ENCODE measurements at regions not wholly inside any gene's neighbourhood (a gene's known extent, or its start where the extent isn't known, plus 50 kb on each side); places are given as distances from the start of the nearest gene placed in this dataset.
"Not testable (repeated sequence)": the region's sequence is repeated elsewhere in the genome, so short reads cannot be mapped to it uniquely, and the experiment has no call there.

DNA sequence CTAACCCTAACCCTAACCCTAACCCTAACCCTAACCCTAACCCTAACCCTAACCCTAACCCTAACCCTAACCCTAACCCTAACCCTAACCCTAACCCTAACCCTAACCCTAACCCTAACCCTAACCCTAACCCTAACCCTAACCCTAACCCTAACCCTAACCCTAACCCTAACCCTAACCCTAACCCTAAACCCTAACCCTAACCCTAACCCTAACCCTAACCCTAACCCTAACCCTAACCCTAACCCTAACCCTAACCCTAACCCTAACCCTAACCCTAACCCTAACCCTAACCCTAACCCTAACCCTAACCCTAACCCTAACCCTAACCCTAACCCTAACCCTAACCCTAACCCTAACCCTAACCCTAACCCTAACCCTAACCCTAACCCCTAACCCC, 80.6 kb upstream of the PLEKHG4B start:
- not testable (repeated sequence) for DNase-seq (ENCODE audit: low read depth); H3K4me3 ChIP-seq (replicated peaks; ENCODE audit: low read depth, low read length)

DNA sequence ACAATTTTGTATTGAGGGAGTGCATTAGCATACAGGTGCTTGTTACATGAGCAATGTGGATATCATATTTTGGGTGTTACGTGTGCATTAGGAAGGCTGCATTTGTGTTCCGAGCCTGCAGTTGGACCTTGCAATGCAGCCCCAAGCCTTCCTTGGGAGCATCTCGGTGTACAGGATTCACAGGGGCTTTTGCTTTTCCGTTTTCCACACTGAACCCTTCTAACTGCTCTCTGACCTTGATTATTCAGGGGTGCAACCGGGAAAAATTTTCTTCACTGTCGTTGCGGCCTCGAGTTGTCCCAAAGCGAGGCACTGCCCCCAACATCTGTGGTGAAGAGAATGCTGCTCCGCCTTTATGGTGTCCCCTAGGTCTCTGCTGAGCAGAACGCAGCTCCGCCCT, 80.1 kb upstream of the PLEKHG4B start:
- DNase-seq (ENCODE audit: low read depth): peak; percentile 14
- no peak overlapping the region for H3K4me3 ChIP-seq (replicated peaks; ENCODE audit: low read depth, low read length)

DNA sequence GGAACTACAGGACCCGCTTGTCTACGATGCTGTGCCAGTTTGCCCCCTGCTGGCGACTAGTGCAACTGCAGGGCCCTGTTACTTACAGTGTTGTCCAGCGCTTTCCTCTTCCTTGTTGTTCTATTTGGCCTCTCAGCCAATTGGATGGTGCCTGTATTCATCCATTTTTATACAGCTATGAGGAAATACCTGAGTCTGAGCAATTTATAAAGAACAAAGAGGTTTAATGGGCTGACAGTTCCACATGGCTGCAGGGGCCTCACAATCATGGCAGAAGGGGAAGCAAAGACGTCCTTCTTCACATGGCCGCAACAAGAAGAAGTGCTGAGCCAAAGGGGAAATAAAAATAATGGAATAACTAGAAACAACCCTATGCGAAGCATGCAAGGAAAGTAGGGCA, 78.7 kb upstream of the PLEKHG4B start:
- no peak for DNase-seq (ENCODE audit: low read depth)
- TF ChIP-seq, protein P1, sequence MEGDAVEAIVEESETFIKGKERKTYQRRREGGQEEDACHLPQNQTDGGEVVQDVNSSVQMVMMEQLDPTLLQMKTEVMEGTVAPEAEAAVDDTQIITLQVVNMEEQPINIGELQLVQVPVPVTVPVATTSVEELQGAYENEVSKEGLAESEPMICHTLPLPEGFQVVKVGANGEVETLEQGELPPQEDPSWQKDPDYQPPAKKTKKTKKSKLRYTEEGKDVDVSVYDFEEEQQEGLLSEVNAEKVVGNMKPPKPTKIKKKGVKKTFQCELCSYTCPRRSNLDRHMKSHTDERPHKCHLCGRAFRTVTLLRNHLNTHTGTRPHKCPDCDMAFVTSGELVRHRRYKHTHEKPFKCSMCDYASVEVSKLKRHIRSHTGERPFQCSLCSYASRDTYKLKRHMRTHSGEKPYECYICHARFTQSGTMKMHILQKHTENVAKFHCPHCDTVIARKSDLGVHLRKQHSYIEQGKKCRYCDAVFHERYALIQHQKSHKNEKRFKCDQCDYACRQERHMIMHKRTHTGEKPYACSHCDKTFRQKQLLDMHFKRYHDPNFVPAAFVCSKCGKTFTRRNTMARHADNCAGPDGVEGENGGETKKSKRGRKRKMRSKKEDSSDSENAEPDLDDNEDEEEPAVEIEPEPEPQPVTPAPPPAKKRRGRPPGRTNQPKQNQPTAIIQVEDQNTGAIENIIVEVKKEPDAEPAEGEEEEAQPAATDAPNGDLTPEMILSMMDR (IDR thresholded peaks at IDR 0.05; ENCODE audit: low read length, missing control alignments): no peak
- no peak overlapping the region for H3K4me3 ChIP-seq (replicated peaks; ENCODE audit: low read depth, low read length)

More for the DNA sequence above, 80.1 kb upstream of the PLEKHG4B start:
- TF ChIP-seq, protein P1 (IDR thresholded peaks at IDR 0.05; ENCODE audit: low read length, missing control alignments): no peak

DNA sequence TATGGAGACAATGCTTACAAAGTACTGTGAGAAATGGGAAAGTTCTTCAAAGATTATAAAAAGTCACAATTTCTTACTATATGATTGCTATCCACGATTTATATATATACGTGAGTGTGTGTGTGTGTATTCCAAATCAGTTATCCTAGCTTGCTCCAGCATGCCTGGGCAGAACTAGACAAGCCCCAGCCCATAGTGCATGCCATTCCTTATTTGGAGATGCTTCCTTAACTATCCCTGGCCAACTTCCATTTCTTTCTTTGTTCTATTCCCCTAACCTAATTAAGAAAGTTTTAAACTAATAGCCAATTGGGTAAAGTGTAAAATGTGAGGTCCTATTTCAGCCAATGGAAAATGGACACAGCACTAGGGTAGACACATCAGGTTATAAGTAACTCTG, 77.3 kb upstream of the PLEKHG4B start:
- peak; percentile 7 for DNase-seq (ENCODE audit: low read depth)
- not testable (repeated sequence) for H3K4me3 ChIP-seq (replicated peaks; ENCODE audit: low read depth, low read length)

DNA sequence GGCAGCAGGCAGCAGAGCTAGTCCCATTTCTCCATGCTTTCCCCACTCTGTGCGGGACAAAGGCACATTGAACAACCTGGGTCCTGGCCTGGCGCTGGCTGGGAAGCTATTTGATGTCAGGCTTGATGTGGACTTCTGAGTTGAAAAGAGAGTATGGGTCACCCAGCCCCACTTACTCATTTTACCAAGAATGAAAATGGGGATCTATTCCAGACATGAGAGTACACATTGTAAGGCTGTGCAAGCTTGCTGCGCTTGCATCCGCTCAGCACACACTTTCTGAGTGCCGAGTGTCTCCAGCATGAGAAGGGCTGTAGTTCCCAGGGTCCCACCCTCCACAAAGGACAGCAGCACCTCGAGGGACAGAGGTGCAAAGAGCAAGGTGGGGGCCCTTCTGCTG, 71.7 kb upstream of the PLEKHG4B start:
- DNase-seq (ENCODE audit: low read depth); H3K4me3 ChIP-seq (replicated peaks; ENCODE audit: low read depth, low read length): not testable (repeated sequence)

DNA sequence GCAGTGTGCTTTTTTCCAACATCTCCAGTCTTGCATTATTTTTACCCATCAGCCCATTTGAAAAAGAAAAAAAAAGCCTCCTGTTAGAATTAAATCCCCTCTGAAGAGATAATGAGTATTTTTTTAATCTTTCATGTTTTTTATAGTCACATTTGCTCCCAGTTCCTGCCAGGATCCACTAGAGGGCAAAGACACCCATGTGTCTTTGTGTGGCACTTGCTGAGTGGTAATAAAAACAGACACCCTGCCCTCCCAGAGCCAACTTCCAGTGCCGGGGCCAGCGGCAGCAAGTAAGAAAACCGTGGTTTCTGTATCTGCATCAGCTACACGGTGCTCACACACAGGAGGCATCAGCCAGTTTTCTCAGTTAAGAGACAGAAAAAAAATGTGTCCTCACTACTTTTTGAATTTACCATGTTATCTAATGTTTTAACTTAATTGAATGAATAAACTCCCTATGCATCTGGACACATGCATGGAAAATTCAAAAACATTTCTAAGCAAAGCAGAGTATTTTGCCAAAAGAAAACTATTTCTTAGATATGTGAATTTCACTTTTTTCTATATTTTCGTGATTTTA, 70.2 kb upstream of the PLEKHG4B start:
- DNase-seq (ENCODE audit: low read depth): peak; percentile 8
- H3K4me3 ChIP-seq (replicated peaks; ENCODE audit: low read depth, low read length): no peak overlapping the region
- TF ChIP-seq, protein P1 (IDR thresholded peaks at IDR 0.05; ENCODE audit: low read length, missing control alignments): peak; percentile 38

DNA sequence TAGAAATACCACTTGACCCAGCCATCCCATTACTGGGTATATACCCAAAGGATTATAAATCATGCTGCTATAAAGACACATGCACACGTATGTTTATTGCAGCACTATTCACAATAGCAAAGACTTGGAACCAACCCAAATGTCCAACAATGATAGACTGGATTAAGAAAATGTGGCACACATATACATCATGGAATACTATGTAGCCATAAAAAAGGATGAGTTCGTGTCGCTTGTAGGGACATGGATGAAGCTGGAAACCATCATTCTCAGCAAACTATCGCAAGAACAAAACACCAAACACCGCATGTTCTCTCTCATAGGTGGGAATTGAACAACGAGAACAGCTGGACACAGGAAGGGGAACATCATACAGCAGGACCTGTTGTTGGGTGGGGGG, 68.1 kb upstream of the PLEKHG4B start:
- H3K4me3 ChIP-seq (replicated peaks; ENCODE audit: low read depth, low read length); DNase-seq (ENCODE audit: low read depth): not testable (repeated sequence)

DNA sequence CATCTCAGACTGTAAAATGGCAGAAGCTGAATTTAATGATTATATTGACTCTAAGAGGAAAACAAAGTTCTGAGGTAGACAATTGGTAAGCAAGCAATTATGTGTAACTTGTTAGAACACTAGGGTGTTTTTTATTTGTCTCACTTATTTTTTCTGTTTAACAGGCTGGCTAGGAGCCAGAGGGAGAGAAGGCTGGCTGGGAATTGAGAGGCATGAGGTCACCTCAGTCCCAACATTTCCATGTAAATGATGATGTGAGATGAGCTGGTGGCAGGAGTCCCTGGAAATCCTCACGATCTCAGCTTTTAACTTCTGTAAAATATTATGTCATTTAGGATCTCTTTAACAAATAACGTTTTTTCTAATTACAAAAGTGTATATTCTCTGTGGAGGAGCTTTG, 66.9 kb upstream of the PLEKHG4B start:
- DNase-seq (ENCODE audit: low read depth); H3K4me3 ChIP-seq (replicated peaks; ENCODE audit: low read depth, low read length): not testable (repeated sequence)

DNA sequence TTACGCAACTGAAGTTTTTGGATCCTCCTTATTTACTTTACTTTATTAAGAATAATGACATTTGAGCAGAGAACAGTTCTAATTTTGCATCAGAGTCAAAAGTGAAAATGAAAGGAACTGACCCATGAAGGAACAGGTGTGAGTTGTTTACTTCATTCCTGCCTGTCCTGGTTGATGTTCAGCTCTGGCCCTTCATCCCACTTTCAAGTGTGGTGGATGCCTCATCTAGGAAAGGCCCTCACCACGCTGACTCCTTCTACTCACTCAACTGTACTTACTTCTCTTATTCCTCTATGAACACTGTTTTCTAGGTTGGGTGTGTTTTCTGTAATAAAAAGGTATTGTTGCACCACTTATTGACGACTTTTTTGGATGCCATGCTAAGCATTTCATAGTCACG, 61.8 kb upstream of the PLEKHG4B start:
- TF ChIP-seq, protein P1 (IDR thresholded peaks at IDR 0.05; ENCODE audit: low read length, missing control alignments): no peak
- H3K4me3 ChIP-seq (replicated peaks; ENCODE audit: low read depth, low read length): no peak overlapping the region
- no peak for DNase-seq (ENCODE audit: low read depth)

DNA sequence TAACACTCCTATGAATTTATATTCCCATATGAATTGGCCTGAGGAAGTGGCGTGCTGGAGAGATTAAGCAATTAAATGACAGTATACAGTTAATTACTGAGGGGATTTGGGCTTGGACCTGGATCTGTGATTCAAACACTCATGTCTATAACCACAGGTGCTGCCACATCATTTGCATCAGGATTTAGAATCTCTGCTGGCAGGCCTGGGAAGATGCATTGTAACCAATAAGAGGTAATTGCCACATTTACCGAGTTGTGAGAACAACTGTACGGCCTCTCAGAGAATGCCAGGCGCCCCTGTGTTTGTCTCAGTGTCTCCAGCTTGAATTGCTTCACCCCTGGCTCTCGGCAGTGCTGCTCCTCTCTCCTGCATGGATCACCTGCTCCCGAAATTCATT, 61.4 kb upstream of the PLEKHG4B start:
- not testable (repeated sequence) for H3K4me3 ChIP-seq (replicated peaks; ENCODE audit: low read depth, low read length); DNase-seq (ENCODE audit: low read depth)

Measured in fibroblast of pulmonary artery (primary cell).